ENCODE measurements at regions not wholly inside any gene's neighbourhood (a gene's known extent, or its start where the extent isn't known, plus 50 kb on each side); places are given as distances from the start of the nearest gene placed in this dataset.

DNA sequence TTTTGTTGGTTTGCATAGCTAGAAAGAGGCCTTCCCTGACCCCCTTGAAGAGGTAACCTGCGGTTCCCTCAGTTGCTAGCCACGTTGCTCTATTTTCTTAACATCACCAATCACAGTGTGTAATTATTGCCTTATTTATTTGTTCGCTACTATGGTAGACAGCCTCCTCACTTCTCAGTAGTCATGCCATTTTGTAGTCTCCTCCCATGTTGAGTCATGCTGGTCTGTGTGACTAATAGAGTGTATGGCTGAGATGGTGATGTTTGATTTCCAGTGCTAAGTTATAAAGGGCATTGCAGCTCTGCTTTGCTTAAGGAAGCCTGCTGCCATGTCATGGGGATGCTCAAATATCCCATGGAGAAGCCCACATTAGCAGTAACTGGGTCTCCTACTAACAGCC, 236.6 kb upstream of the CHD6 start:
- H3K36me3 Mint-ChIP-seq (ENCODE audit: insufficient read depth), result no peaks in the 10 kb centered on the region
- no peak for DNase-seq (ENCODE audit: low spot score, unreplicated experiment)
- H3K4me3 Mint-ChIP-seq (ENCODE audit: low read depth), result no peak overlapping the region
- no peaks in the 10 kb centered on the region for H3K27me3 Mint-ChIP-seq
- peaks cover 9% of the 10 kb centered on the region for H3K9me3 Mint-ChIP-seq (ENCODE audit: low read depth)
- H3K27ac Mint-ChIP-seq, result no peak overlapping the region
- H3K4me1 Mint-ChIP-seq (ENCODE audit: low read depth), result peaks cover 3% of the 10 kb centered on the region
- TF ChIP-seq, protein P1, sequence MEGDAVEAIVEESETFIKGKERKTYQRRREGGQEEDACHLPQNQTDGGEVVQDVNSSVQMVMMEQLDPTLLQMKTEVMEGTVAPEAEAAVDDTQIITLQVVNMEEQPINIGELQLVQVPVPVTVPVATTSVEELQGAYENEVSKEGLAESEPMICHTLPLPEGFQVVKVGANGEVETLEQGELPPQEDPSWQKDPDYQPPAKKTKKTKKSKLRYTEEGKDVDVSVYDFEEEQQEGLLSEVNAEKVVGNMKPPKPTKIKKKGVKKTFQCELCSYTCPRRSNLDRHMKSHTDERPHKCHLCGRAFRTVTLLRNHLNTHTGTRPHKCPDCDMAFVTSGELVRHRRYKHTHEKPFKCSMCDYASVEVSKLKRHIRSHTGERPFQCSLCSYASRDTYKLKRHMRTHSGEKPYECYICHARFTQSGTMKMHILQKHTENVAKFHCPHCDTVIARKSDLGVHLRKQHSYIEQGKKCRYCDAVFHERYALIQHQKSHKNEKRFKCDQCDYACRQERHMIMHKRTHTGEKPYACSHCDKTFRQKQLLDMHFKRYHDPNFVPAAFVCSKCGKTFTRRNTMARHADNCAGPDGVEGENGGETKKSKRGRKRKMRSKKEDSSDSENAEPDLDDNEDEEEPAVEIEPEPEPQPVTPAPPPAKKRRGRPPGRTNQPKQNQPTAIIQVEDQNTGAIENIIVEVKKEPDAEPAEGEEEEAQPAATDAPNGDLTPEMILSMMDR (IDR thresholded peaks at IDR 0.05; ENCODE audit: unreplicated experiment), result no peak

DNA sequence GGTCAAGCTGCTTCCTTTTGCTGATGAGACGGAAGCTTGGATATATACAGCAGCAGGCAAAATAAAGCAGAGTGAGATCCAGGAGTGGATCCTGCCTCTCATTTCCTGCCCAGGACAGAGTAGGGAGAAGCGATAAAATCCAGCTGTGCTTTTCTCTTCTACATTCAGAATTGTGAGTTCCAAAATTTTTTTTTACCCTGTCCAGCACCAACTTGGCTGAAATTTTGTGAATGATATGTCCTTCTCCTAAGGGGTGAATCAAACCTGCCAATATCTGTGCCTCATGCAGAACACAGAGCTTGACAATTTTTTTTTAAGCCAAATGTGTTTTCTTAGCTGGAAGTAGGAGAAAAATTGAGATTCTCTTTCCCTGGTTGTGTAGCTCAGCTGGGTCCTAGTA, 235.6 kb upstream of the CHD6 start:
- TF ChIP-seq, protein P1 (IDR thresholded peaks at IDR 0.05; ENCODE audit: unreplicated experiment), result no peak
- Mint-ChIP-seq H3K36me3 (ENCODE audit: insufficient read depth) (no peaks in the 10 kb centered on the region), H3K27ac (no peak overlapping the region), H3K9me3 (ENCODE audit: low read depth) (peaks cover 9% of the 10 kb centered on the region), H3K4me3 (ENCODE audit: low read depth) (no peak overlapping the region), H3K4me1 (ENCODE audit: low read depth) (peaks cover 3% of the 10 kb centered on the region), H3K27me3 (no peaks in the 10 kb centered on the region)
- no peak for DNase-seq (ENCODE audit: low spot score, unreplicated experiment)

DNA sequence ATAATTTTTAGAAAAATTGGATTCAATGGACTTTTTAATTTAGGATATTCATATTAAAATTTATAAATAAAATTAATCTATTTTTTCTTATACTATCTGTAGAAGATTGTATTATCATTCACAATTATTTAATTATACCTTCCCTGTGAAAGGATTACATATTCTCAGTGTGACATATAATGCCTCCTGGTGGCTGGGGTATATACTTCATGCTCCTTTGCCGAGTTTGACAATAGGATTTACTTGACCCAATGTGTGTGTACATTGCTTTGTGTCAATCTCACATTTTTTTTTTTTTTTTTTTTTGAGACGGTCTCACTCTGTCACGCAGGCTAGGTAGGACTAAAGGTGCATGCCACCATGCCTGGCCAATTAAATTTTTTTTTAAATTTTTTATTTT, 230.0 kb upstream of the CHD6 start:
- Mint-ChIP-seq H3K9me3 (ENCODE audit: low read depth) (no peaks in the 10 kb centered on the region), H3K4me1 (ENCODE audit: low read depth) (peaks cover 8% of the 10 kb centered on the region), H3K27me3 (no peaks in the 10 kb centered on the region), H3K27ac (no peak overlapping the region), H3K4me3 (ENCODE audit: low read depth) (no peak overlapping the region), H3K36me3 (ENCODE audit: insufficient read depth) (no peaks in the 10 kb centered on the region)
- TF ChIP-seq, protein P1 (IDR thresholded peaks at IDR 0.05; ENCODE audit: unreplicated experiment), result peak; percentile 17
- no peak for DNase-seq (ENCODE audit: low spot score, unreplicated experiment)

DNA sequence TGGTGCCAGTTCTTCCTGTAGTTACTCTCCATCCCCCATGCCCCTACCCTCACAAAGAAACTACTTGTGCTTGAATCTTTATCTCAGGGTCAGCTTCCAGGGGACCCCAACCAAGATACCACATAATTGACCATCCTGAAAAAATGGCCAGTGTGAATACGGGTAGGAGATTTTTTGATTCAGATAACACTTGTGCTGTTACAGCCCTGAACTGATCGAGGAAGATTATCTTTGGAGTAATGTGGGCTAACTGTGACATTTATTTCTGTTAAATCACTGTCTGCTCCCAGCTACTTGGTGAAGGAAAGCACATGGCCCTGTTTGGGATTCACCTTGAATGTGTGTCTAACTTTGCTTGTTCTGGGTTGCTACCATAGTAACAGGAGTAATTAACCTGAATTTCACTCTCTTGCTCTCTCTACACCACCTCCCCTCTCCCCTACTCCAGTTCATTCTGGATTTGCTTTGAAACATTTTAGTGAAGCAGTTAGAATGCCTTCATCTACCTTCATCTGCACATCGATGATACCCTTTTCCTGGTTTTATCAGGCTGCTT, 219.6 kb upstream of the CHD6 start:
- DNase-seq (ENCODE audit: low spot score, unreplicated experiment), result no peak
- Mint-ChIP-seq H3K27me3 (no peaks in the 10 kb centered on the region), H3K4me3 (ENCODE audit: low read depth) (peak overlapping the region; percentile 4), H3K9me3 (ENCODE audit: low read depth) (no peaks in the 10 kb centered on the region), H3K4me1 (ENCODE audit: low read depth) (peaks cover 17% of the 10 kb centered on the region), H3K36me3 (ENCODE audit: insufficient read depth) (no peaks in the 10 kb centered on the region), H3K27ac (no peak overlapping the region)
- TF ChIP-seq, protein P1 (IDR thresholded peaks at IDR 0.05; ENCODE audit: unreplicated experiment), result no peak

DNA sequence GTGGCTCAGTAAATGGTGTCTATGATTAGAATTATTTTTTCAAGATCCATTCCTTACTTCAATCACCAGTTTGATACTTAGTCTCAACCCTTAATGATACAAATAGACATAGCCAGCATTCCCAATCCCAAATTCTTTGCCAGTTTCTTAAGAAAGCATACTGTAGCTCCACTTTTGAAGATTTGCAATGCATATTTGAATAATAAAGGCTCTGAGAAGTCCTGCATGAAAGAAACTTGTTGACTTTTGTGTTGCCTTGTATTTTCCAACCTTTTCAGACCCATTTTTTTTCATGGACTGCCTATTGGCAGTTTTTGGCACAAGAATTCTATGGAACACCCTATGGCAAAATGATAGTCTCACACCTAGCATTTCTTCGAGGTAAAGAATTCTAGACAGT, 215.6 kb upstream of the CHD6 start:
- TF ChIP-seq, protein P1 (IDR thresholded peaks at IDR 0.05; ENCODE audit: unreplicated experiment), result no peak
- Mint-ChIP-seq H3K9me3 (ENCODE audit: low read depth) (no peaks in the 10 kb centered on the region), H3K27me3 (peaks cover 5% of the 10 kb centered on the region), H3K36me3 (ENCODE audit: insufficient read depth) (no peaks in the 10 kb centered on the region), H3K27ac (no peak overlapping the region), H3K4me3 (ENCODE audit: low read depth) (no peak overlapping the region), H3K4me1 (ENCODE audit: low read depth) (peaks cover 12% of the 10 kb centered on the region)
- DNase-seq (ENCODE audit: low spot score, unreplicated experiment), result no peak

Data from progenitor cell of endocrine pancreas (in vitro differentiated cells).